H7 (cell line): ENCODE measurements at regions not wholly inside any gene's neighbourhood (a gene's known extent, or its start where the extent isn't known, plus 50 kb on each side); places are given as distances from the start of the nearest gene placed in this dataset.
"Not testable (repeated sequence)": the region's sequence is repeated elsewhere in the genome, so short reads cannot be mapped to it uniquely, and the experiment has no call there.

Experiments used
- DNase-seq: peaks from one replicate; pipeline ENCODE4 v3.0.0; 2012
- H3K27me3 ChIP-seq: 2 replicates; pipeline ENCODE4 v1.6.0; 2011; ENCODE audit warnings: mild to moderate bottlenecking, low read length; ENCODE audit not compliant: control insufficient read depth, insufficient read depth
- H3K36me3 ChIP-seq: replicated peaks from 2 replicates; pipeline ENCODE4 v1.5.1; 2011; ENCODE audit warnings: low read length; ENCODE audit not compliant: control insufficient read depth, insufficient read depth
- H3K4me3 ChIP-seq: 2 replicates; pipeline ENCODE4 v1.5.1; 2011; ENCODE audit warnings: low read depth, mild to moderate bottlenecking, control low read depth, low read length, moderate library complexity; ENCODE audit not compliant: insufficient read depth

DNA sequence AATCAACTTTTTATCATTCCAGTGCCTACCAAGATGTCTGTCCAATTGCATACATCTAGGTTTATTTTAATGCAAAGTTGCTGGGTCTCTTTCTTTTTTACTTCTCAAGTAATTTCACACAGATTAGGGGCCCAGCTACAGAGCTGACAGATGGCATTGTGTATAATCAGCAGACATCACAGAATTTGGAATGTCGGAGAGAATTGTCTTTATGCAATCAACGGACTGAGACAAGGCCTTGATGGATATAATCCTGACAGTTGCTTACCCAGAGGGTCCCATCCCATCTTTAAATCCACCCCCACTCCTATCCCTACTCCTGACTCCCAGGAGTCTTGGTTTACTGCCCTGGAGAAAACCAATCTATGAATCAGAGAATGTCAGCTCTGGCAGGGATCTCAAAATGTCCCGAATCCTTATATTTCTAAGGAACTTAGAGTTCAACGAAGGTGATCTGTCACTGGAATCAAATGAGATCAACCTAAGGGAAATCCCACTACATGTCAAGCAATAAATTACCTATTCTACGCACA lies 142.0 kb downstream of the LRATD1 start:
- no peaks in the 10 kb centered on the region for H3K27me3 ChIP-seq
- no peak for DNase-seq
- H3K4me3 ChIP-seq: no peak overlapping the region

GRCh38 chr2:14776216-14776615 lies 143.7 kb downstream of the LRATD1 start:
- Histone ChIP-seq H3K27me3 (no peaks in the 10 kb centered on the region), H3K4me3 (no peak overlapping the region), H3K36me3 (no peaks in the 10 kb centered on the region)
- DNase-seq: no peak

More for the DNA sequence above, 142.0 kb downstream of the LRATD1 start:
- no peaks in the 10 kb centered on the region for H3K36me3 ChIP-seq

DNA sequence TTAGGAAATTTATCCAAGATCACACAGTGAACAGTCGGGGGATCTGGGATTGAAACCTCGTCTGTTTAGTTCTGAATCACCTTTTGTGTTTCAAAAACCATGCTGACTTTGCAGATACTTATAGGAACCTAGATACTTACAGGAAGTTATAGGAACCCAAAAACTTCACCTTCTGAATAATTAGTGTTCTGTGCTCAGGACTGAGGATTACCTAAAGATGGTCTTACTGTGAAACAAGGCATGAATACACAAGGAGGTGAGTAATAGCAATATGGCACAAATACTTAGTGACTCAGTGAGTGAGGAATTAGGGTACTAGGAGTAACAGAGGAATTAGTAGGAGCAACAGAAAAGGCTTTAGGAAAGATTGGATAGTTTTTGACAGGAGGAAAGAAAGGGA lies 145.5 kb downstream of the LRATD1 start:
- no peak for DNase-seq
- no peak overlapping the region for H3K4me3 ChIP-seq
- no peaks in the 10 kb centered on the region for H3K36me3 ChIP-seq
- H3K27me3 ChIP-seq: no peaks in the 10 kb centered on the region

DNA sequence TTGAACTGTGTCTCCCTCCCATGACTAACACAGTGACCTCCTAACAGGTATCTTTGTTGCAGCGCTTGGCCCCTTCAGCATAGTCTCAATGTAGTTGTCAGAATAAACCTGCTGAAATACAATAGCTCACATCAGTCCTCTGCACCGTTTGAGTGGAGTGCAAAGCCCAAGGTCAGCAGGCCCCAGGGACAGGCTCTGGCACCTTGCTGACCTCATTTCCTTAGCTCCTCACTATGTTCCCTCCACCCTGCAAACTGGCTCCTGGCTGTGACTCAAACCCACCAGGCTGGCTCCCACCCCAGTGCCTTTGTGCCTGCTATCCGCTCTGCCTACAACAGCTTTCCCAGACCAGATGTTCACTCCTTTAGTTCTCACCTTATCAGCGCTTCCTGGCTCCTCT lies 146.7 kb downstream of the LRATD1 start:
- H3K36me3 ChIP-seq: no peaks in the 10 kb centered on the region
- H3K4me3 ChIP-seq: no peak overlapping the region
- H3K27me3 ChIP-seq: no peaks in the 10 kb centered on the region
- DNase-seq: no peak

DNA sequence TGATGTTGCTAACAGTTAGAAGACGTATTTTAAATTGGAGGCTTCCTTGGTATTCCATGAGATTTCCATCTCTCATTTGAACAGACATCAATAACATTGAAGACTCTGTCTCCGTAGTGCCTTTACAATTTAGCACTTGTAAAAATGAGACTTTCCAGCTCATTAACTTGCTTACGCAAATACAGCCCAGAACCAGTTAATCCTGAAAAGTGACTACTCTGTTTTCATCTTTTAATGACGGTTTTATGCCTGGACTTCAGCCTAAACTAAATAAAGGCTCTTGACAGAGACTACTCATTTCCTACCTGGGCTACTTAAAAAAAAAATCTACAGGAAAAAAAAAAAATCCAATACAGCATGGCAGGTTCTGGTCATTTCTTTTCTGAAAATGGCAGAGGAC lies 148.6 kb downstream of the LRATD1 start:
- no peaks in the 10 kb centered on the region for H3K27me3 ChIP-seq
- no peak overlapping the region for H3K4me3 ChIP-seq
- no peaks in the 10 kb centered on the region for H3K36me3 ChIP-seq
- DNase-seq: no peak

DNA sequence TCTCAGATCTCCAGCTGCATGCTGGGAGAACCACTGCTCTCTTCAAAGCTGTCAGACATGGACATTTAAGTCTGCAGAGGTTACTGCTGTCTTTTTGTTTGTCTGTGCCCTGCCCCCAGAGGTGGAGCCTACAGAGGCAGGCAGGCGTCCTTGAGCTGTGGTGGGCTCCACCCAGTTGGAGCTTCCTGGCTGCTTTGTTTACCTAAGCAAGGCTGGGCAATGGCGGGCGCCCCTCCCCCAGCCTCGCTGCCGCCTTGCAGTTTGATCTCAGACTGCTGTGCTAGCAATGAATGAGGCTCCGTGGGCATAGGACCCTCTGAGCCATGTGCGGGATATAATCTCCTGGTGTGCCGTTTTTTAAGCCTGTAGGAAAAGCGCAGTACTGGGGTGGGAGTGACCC lies 156.3 kb downstream of the LRATD1 start:
- H3K36me3 ChIP-seq, DNase-seq, H3K4me3 ChIP-seq, H3K27me3 ChIP-seq: not testable (repeated sequence)

- H3K4me3 ChIP-seq: no peak overlapping the region
Measured at GRCh38 chr2:14790041-14790640, 157.6 kb downstream of the LRATD1 start.

DNA sequence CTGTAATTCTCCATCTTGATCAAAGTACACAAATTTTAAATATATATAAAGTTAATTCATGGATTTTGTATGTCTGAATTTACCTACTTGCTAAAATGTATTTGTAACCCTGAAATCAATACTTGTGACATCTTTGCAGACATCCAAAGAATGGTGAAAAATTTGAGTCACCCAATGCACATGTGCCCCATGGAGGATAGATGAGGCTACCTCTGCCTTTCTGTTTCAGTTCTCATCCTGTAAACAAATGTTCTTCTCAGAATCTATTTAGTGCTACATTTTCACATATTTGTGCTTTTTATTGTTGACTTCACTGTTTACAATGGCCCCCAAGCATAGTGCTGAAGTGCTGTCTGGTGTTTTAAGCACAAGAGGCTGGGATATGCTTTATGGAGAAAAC lies 171.5 kb downstream of the LRATD1 start:
- Histone ChIP-seq H3K36me3 (no peaks in the 10 kb centered on the region), H3K4me3 (no peak overlapping the region), H3K27me3 (no peaks in the 10 kb centered on the region)
- no peak for DNase-seq

More at GRCh38 chr2:14790041-14790640, 157.6 kb downstream of the LRATD1 start:
- Histone ChIP-seq H3K36me3 (no peaks in the 10 kb centered on the region), H3K27me3 (no peaks in the 10 kb centered on the region)
- DNase-seq: no peak

DNA sequence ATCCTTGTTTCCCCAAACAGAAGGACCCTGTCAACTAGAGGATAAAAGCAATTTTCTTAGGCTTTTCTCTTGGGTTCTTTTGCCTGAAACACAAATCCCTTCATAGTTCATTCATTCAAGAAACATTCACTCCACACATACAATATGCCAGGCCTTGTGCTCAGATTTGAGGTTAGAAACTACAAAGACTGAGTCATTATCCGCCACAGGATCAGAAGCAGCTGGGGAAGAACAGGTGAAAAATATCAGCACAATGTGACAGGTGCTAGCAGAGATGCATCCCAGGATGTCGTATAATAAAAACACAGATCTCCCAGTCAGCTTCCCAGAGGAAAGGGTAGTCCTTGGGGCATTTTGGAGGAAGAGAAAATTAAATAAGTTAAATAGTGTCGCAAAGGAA lies 172.4 kb downstream of the LRATD1 start:
- H3K4me3 ChIP-seq: no peak overlapping the region
- no peaks in the 10 kb centered on the region for H3K36me3 ChIP-seq
- no peak for DNase-seq
- no peaks in the 10 kb centered on the region for H3K27me3 ChIP-seq

DNA sequence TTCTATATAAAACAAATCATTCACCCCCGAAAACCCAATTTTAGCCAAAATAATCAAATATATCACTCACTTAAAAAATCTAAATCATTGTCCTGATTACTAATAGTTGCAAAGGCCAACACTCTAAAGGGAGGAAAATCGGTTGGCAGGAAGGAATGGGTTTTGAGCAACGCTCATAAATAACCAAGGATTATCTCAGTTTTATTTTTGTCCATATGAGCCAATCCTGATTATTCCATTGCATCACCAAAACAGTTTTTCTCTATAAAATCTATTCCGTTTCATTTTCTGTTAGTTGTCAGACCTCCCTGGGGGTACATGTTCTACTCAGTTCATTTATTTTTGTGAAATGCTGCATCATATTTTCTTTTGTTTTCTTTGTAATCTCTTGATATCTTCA lies 174.1 kb downstream of the LRATD1 start:
- no peaks in the 10 kb centered on the region for H3K27me3 ChIP-seq
- H3K4me3 ChIP-seq: no peak overlapping the region
- no peaks in the 10 kb centered on the region for H3K36me3 ChIP-seq
- no peak for DNase-seq

- no peaks in the 10 kb centered on the region for H3K36me3 ChIP-seq
- DNase-seq: no peak
- H3K27me3 ChIP-seq: no peaks in the 10 kb centered on the region
- no peak overlapping the region for H3K4me3 ChIP-seq
Measured at GRCh38 chr2:14815201-14815600, 182.7 kb downstream of the LRATD1 start.

DNA sequence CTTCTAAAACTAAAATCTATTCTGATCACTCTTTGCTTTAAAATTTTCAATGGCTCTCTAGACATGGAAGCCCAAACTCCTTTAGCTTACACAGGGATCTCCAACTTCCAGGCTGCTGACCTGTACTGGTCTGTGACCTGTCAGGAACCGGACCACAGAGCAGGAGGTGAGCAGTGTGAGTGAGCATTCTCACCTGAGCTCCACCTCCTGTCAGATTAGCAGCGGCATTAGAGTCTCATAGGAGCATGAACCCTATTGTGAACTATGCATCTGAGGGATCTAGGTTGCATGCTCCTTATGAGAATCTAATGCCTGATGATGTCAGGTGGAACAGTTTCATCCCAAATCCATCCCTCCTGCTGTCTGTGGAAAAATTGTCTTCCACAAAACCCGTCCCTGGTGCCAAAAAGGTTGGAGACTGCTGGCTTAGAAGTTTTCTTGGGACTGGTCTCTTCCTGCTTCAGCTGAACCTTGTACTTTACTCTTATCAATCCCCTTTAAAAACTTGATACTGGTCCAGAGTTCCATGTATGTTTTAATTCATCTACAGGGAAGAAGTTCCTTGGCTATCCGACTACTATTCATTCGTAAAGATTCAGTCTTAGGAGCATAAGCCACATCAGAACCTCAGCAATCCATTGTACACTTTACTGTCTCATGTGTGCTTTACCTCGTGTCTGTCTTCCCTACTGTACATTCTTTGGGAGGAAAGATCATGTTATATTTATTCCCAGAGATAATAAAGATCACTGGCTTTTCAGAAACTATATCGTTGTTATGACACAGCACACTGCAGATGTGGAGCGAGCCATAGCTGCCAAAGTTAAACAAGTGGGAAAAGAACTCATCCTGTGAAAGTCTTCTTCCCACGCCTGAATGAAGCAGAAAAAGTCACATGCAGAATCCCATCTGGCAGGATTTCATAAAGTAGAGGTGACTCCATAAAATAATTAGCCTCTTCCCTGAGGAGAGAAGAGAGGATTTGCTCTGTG lies 183.8 kb downstream of the LRATD1 start:
- H3K4me3 ChIP-seq: no peak overlapping the region
- H3K27me3 ChIP-seq: no peaks in the 10 kb centered on the region
- no peaks in the 10 kb centered on the region for H3K36me3 ChIP-seq
- DNase-seq: no peak

- Histone ChIP-seq H3K36me3 (no peaks in the 10 kb centered on the region), H3K27me3 (no peaks in the 10 kb centered on the region), H3K4me3 (no peak overlapping the region)
- no peak for DNase-seq
Measured at GRCh38 chr2:14817848-14818247, 185.3 kb downstream of the LRATD1 start.

DNA sequence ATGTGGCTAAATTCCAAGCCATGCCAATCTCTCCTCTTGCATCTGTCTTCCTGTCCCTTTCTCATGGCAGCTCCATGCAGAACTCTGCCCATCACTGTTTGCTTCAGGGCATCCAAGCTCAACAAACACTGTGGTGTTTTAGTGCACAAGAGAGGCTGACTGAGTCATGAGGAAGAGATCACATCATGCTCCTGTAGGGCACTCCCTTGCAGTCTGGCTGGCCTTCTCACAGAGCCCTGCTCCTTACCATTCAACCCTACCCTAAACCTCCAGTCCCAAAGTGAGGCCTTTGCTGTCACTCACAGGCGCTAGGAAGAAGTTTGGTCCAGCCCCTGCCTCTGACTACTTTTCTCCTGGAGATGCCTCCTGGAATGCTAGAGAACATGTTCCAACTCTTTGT lies 194.0 kb downstream of the LRATD1 start:
- no peaks in the 10 kb centered on the region for H3K36me3 ChIP-seq

More for the DNA sequence above, 194.0 kb downstream of the LRATD1 start:
- no peak for DNase-seq
- Histone ChIP-seq H3K27me3 (no peaks in the 10 kb centered on the region), H3K4me3 (no peak overlapping the region)
